ENCODE measurements at regions not wholly inside any gene's neighbourhood (a gene's known extent, or its start where the extent isn't known, plus 50 kb on each side); places are given as distances from the start of the nearest gene placed in this dataset.
A peak's percentile ranks its signal among the peaks of the same experiment; 100 is the strongest.

DNA sequence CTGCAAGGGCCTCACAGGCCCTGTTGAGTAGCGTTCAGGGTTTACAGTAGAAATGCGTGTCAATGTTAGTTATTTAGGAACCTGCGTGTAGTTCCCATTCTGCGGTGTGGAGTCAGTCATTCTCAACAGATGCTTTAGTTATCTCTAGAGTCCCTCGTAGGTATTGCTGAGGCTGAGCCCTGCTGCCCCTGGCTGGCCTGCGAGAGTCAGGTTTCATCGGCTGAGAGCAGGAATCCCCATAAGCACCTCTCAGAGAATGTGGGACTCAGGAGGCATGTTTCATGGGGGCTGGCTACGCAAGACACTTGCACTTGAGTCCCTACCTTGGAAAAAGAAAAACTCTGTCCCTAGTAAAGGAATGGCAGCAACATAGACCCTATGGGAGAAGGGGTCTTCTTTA, 347.5 kb upstream of the ASIC2 start:
- Histone ChIP-seq H3K4me3 (no peak overlapping the region), H3K27ac (no peak overlapping the region), H3K9me3 (no peaks in the 10 kb centered on the region), H3K4me1 (peaks cover 0 to 2% (median 0%) of the 10 kb centered on the region in 4 donors), H3K27me3 (no peaks in the 10 kb centered on the region), H3K36me3 (no peaks in the 10 kb centered on the region)
- WGBS, 2 donors: 72 to 76% methylated on average over 8 of the region's 8 CpGs
- intact Hi-C loops (cut with DNase I): no loop called here
- DNase-seq: no peak
- no peak for TF ChIP-seq POLR2A (IDR thresholded peaks at IDR 0.05)
- no peak for TF ChIP-seq POLR2AphosphoS5 (IDR thresholded peaks at IDR 0.05)
- TF ChIP-seq, protein P1, sequence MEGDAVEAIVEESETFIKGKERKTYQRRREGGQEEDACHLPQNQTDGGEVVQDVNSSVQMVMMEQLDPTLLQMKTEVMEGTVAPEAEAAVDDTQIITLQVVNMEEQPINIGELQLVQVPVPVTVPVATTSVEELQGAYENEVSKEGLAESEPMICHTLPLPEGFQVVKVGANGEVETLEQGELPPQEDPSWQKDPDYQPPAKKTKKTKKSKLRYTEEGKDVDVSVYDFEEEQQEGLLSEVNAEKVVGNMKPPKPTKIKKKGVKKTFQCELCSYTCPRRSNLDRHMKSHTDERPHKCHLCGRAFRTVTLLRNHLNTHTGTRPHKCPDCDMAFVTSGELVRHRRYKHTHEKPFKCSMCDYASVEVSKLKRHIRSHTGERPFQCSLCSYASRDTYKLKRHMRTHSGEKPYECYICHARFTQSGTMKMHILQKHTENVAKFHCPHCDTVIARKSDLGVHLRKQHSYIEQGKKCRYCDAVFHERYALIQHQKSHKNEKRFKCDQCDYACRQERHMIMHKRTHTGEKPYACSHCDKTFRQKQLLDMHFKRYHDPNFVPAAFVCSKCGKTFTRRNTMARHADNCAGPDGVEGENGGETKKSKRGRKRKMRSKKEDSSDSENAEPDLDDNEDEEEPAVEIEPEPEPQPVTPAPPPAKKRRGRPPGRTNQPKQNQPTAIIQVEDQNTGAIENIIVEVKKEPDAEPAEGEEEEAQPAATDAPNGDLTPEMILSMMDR (IDR thresholded peaks at IDR 0.05): no peak
- TF ChIP-seq EP300 (IDR thresholded peaks at IDR 0.05): no peak

DNA sequence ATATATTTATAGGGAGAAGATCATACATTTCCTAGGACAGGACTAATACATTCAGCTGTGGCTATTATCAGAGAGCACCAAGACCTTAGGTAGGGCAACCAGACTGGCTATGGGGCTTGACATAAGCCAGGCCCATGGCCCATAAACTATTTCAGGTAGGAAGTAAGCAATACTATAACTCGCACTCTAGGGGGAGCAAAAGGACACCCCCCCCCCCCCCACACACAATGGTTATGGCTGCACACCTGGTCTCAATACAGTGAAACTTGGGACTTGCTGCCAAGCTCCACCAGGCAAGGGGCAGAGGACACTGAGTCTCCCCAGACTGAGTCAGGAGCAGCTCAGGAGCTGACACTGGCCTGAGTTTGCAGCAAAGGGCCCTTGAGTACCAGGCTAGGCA, 348.9 kb upstream of the ASIC2 start:
- Histone ChIP-seq H3K27me3 (no peaks in the 10 kb centered on the region), H3K27ac (no peak overlapping the region), H3K9me3 (no peaks in the 10 kb centered on the region), H3K4me3 (no peak overlapping the region), H3K36me3 (no peaks in the 10 kb centered on the region), H3K4me1 (no peaks in the 10 kb centered on the region)
- no peak for TF ChIP-seq EP300 (IDR thresholded peaks at IDR 0.05)
- TF ChIP-seq POLR2AphosphoS5 (IDR thresholded peaks at IDR 0.05): no peak
- TF ChIP-seq, protein P1 (IDR thresholded peaks at IDR 0.05): no peak
- no peak for TF ChIP-seq POLR2A (IDR thresholded peaks at IDR 0.05)
- 13 to 26% methylated on average over 1 of the region's 1 CpG for WGBS, 2 donors
- no peak for DNase-seq
- intact Hi-C loops (cut with DNase I): no loop called here

DNA sequence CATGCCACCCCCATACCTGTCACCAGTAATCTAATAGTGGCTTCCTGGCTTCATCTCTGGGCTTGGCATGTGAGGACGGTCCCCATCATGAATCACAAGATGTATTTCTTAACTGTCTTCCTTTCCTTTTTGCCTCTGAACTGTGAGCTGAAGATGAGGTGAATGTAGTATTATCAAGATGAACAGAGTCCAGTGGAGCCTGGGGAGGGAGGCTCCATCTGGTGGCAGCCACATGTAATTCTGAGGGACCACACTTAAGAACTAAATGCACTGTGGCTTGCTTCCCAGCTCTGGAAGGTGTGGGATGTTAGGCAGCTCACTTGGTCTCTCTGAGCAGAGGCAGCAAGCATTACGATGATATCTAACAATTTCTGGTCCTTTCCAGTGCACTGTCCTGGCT, 354.9 kb upstream of the ASIC2 start:
- DNase-seq: no peak
- Histone ChIP-seq H3K36me3 (no peaks in the 10 kb centered on the region), H3K4me1 (no peaks in the 10 kb centered on the region), H3K9me3 (no peaks in the 10 kb centered on the region), H3K27me3 (no peaks in the 10 kb centered on the region), H3K4me3 (no peak overlapping the region), H3K27ac (no peak overlapping the region)
- WGBS, 2 donors: 48 to 53% methylated on average over 2 of the region's 2 CpGs
- TF ChIP-seq POLR2A (IDR thresholded peaks at IDR 0.05) (no peak), POLR2AphosphoS5 (IDR thresholded peaks at IDR 0.05) (no peak), EP300 (IDR thresholded peaks at IDR 0.05) (no peak)
- TF ChIP-seq, protein P1 (IDR thresholded peaks at IDR 0.05): peak in 2 of 4 experiments; percentile 14 to 22
- intact Hi-C loops (cut with DNase I): no loop called here

DNA sequence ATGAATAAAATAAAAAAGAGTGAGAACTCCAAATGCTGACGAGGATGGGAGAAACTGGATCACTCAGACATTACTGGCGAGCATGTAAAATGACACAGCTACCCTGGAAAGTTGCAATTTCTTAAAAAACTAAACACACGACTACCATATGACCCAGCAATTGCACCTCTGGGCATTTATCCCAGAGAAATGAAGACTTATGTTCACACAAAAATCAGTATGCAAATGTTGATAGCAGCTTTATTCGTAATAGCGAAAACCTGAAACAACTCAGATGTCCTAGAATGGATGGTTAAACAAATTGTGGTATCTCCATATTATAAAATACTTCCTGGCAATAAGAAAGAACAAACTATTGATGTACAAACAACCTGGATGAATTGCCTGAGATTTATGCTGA, 357.2 kb upstream of the ASIC2 start:
- Histone ChIP-seq H3K27me3 (no peaks in the 10 kb centered on the region), H3K4me1 (no peaks in the 10 kb centered on the region), H3K9me3 (no peaks in the 10 kb centered on the region), H3K36me3 (no peaks in the 10 kb centered on the region), H3K27ac (no peak overlapping the region), H3K4me3 (no peak overlapping the region)
- TF ChIP-seq EP300 (IDR thresholded peaks at IDR 0.05): no peak
- TF ChIP-seq POLR2AphosphoS5 (IDR thresholded peaks at IDR 0.05): no peak
- TF ChIP-seq, protein P1 (IDR thresholded peaks at IDR 0.05): no peak
- no peak for TF ChIP-seq POLR2A (IDR thresholded peaks at IDR 0.05)
- intact Hi-C loops (cut with DNase I): no loop called here
- DNase-seq: no peak
- 52 to 73% methylated on average over 5 of the region's 5 CpGs for WGBS, 2 donors

DNA sequence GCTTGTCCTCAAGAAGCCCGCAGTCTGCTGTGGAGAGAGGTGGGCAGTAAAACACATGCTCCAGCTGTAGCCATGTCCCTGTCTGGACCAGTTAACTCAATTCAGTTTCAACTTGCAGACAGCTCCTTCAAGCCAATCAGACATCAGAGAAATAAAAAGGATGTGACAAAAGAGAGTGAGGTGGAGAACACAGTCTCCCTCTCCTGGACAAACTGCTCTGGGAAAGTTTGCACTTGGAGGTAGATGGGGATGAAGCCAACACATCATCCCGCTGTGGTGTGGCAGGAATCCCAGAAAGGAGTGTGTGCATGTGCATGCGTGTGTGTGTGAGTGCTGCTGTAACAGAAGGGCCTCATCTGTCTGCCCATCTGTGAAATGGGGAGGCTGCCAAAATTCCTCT, 358.6 kb upstream of the ASIC2 start:
- H3K9me3 ChIP-seq: no peaks in the 10 kb centered on the region
- H3K27me3 ChIP-seq: no peaks in the 10 kb centered on the region
- DNase-seq: no peak
- H3K36me3 ChIP-seq: no peaks in the 10 kb centered on the region
- intact Hi-C loops (cut with DNase I): no loop called here
- H3K27ac ChIP-seq: no peak overlapping the region
- TF ChIP-seq POLR2A (IDR thresholded peaks at IDR 0.05): no peak
- TF ChIP-seq POLR2AphosphoS5 (IDR thresholded peaks at IDR 0.05): no peak
- TF ChIP-seq, protein P1 (IDR thresholded peaks at IDR 0.05): no peak
- TF ChIP-seq EP300 (IDR thresholded peaks at IDR 0.05): no peak
- 75 to 82% methylated on average over 3 of the region's 3 CpGs for WGBS, 2 donors
- no peak overlapping the region for H3K4me3 ChIP-seq
- H3K4me1 ChIP-seq: no peaks in the 10 kb centered on the region
